GM19351 (cell line): ENCODE measurements at regions not wholly inside any gene's neighbourhood (a gene's known extent, or its start where the extent isn't known, plus 50 kb on each side); places are given as distances from the start of the nearest gene placed in this dataset.
"Not testable (repeated sequence)": the region's sequence is repeated elsewhere in the genome, so short reads cannot be mapped to it uniquely, and the experiment has no call there.

Experiments used
- ATAC-seq: cut with Tn5 transposase; IDR thresholded peaks from one replicate; pipeline ENCODE4 v1.9.1; 2021; ENCODE audit warnings: mild to moderate bottlenecking, moderate library complexity; ENCODE audit not compliant: unreplicated experiment

- ATAC-seq, result peak; percentile 24
Measured at GRCh38 chr4:145298885-145299284, 118.5 kb upstream of the OTUD4 start.

GRCh38 chr4:145297556-145297955, 117.2 kb upstream of the OTUD4 start:
- no peak for ATAC-seq

DNA sequence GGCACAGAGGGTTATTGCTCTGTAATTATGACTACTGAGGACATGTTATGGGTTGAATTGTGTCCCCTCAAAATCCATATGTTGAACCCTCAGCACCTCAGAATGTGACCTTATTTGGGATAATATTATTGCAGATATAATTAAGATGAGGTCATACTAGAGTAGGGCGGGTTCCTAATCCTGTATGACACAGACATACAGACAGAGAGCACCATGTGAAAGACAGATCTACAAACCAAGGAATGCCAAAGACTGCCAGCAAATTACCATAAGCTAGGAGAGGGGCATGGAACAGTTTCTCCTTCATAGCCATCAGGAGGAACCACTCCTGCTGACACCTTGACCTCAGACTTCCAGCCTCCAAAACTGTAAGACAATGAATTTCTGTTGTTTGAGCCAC, 115.2 kb upstream of the OTUD4 start:
- no peak for ATAC-seq

DNA sequence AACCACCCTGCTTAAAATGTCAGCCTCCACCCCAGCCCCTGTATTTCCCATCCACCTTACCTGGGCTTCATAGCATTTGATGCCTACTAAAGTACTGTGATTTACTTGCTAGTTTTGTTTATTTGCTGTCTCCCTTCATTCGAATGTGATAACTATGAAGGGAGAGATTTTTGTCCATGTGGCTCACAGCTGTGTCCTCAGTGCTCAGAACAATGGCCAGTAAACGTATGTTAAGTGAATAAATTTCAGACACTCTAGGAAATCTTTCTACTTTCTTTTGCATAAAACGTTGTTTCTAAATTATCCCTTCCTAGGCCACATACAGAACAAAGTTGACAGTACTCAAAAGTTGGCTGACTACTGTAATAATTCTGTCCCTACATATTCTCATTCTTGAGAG, 114.7 kb upstream of the OTUD4 start:
- no peak for ATAC-seq

- ATAC-seq, result no peak
Measured at GRCh38 chr4:145293658-145294057, 113.3 kb upstream of the OTUD4 start.

GRCh38 chr4:145290955-145291354, 110.6 kb upstream of the OTUD4 start:
- ATAC-seq, result no peak

DNA sequence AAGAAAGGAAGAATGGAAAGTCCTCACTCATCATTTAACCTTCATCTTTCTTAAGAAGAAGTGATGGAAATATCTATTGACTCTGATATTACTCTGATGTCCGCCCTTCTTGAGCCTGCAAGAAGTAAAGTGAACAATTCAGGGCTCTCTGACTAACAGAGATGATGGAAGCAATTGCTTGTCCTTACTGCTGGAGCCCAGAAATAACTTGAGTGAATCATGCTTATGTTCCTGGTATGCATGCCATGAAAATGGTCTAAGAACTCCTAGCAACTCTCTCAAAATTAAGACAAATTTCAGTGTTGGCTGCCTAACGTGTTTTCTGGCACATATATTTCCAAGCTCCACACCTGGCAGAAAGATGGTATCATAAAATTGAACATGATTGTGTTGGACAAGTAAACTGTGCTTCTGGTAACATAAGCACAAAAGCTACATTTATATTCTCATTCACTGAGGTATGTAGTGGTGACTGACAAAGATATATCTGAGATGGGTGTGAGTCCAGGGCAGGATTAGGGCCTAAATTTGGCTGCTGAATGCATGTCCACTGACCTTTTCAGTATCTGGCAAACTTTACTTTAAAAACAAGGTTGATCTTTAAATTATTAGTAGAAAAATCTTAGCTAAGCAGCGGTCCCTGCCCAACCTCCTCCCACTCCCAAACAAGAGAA, 109.2 kb upstream of the OTUD4 start:
- ATAC-seq, result no peak

- no peak for ATAC-seq
Measured at GRCh38 chr4:145287351-145287750, 107.0 kb upstream of the OTUD4 start.

- ATAC-seq, result no peak
Measured at GRCh38 chr4:145285928-145286327, 105.5 kb upstream of the OTUD4 start.

DNA sequence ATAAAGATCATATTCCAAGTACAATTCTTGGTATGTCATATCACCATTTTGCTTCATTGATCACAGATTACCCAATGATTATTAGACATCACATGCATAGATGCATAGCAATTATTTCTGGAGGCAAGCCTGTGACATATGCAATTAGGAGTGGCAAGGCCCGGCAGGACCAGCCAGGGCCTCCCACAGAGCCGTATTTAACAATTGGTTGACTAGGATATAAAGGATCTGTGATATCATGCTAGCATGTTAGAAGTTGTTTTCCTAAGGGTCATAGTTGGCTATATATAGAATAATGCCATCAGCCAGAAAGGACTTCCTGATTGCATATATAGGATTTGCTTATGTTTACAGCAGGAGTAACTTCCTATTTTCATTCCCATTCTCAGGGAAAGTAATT, 103.5 kb upstream of the OTUD4 start:
- ATAC-seq, result no peak

- no peak for ATAC-seq
Measured at GRCh38 chr4:145281951-145282350, 101.6 kb upstream of the OTUD4 start.

DNA sequence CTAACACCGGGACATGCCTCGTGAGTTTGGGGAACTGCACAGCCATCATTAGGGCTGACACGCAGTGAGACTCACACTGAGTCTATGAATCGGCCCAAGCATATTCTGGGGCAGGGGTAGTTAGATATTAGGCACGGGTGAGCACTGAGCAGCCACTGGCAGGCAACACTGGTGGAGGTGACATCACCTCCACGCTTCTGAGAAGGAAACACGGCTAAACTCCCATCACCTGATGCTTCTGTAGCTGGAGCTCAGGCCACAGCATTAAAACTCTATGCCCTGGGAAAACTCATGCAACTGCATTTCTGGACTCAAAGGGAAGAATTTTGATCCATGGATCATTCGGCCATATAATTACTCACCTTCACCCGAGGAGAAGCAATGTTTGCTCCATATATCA, 100.8 kb upstream of the OTUD4 start:
- ATAC-seq, result no peak

DNA sequence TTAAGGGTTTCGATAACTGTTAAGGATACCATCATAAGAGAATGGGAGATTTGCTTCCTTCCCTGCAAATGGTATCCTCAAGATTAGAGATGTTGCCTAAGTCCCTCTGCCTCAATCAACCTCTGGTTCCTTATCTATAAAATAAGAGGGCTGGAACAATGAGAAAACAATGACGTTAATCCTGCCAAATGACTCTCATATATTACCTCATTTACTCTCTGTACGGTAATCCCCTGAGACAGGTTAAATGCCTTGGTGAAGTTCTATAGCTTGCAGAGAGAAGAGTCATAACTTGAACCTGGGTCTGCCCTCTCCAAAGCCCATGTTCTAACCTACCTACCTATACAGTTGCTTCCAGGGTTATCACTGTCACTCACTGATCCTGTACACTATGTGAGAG, 100.2 kb upstream of the OTUD4 start:
- ATAC-seq, result no peak

- ATAC-seq, result no peak
Measured at GRCh38 chr4:145279122-145279960, 99.0 kb upstream of the OTUD4 start.

GRCh38 chr4:145278341-145279121, 98.1 kb upstream of the OTUD4 start:
- ATAC-seq, result no peak

GRCh38 chr4:145277011-145277410, 96.6 kb upstream of the OTUD4 start:
- ATAC-seq, result no peak

DNA sequence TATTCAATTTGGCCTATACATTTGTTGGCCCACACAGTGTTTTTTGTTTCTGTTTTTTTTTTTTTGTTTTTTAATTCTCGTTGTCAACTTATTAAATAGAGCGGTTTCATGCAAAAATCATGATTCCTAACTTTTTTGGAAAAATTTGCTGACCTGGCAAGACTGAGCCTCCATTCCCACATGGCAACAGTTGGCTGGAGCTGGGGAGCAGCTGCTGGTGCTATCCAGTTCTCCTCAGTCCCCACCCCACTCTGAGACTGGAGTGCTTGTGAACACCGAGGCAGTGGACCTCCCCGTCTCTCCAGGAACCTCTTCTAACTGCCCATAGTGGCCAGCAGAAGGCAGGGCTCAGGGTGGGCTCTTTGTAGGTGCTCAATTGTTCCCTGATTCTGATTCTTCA, 95.7 kb upstream of the OTUD4 start:
- no peak for ATAC-seq

DNA sequence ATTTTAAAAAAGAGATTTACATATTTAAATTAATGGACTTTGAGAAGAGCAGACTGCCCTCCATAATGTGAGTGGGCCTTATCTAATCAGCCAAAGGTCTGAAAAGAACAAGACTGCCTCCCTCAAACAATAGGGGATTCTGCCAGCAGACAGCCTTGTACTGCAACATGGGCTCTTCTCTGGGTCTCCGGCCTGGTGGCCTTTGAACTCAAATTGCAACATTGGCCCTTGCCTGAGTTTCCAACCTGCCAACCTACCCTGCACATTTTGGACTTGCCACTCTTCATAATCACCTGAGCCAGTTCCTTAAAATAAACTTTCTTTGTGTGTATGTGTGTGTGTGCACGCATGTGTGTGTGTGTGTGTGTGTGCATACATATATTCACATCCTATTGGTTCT, 90.8 kb upstream of the OTUD4 start:
- ATAC-seq, result no peak

DNA sequence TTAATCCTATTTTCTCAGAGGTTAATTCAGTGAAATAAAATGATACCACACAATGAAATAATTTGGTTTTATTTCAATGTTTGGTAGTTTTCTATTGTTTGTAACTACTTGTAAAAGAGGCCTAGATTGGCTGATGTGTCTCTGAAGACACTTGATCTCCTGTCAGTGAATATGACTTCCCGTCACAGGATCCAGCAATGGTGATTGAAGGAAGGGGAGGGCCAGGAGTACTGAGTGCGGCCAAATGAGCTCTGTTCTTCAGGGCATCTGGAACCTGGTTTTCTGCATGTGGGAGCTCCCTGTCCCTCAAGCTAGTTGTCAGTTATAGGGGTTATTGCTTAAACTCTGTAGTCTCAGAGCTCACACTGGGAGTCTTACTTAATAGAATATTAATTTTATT, 86.5 kb upstream of the OTUD4 start:
- no peak for ATAC-seq

- ATAC-seq, result no peak
Measured at GRCh38 chr4:145260091-145260490, 79.7 kb upstream of the OTUD4 start.

- not testable (repeated sequence) for ATAC-seq
Measured at GRCh38 chr4:145255311-145255710, 74.9 kb upstream of the OTUD4 start.

DNA sequence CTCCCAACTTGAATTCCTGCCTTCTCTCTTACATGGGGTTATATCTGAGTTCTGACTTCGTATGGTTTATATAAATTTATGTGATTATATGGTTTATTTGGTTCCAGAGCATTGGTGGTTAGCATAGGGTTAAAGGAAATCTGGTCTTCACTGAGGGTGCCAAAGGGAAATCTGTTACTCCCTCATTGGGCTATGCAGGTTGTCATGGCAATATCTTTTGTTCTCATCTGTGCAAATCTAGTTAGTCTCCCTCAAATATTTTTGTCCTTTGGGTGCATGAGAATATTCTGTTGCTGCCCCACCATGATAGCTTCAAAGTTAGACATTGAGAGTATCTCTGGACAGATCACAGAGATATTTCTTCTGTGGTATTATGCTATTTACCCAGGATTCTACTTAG, 71.8 kb upstream of the OTUD4 start:
- ATAC-seq, result no peak
